GM12873 (cell line): ENCODE measurements at regions not wholly inside any gene's neighbourhood (a gene's known extent, or its start where the extent isn't known, plus 50 kb on each side); places are given as distances from the start of the nearest gene placed in this dataset.

ENCODE experiments used
- TF ChIP-seq, protein P1 (sequence below): IDR thresholded peaks from 2 replicates; pipeline ENCODE4 v1.5.1; 2012; ENCODE audit warnings: low read depth, mild to moderate bottlenecking, moderate library complexity, low read length, control low read depth; ENCODE audit not compliant: insufficient read depth; ENCODE audit errors: missing control alignments

GRCh38 chr11:11021563-11021962 is 163.7 kb upstream of the ZBED5 start:
- TF ChIP-seq, protein P1, sequence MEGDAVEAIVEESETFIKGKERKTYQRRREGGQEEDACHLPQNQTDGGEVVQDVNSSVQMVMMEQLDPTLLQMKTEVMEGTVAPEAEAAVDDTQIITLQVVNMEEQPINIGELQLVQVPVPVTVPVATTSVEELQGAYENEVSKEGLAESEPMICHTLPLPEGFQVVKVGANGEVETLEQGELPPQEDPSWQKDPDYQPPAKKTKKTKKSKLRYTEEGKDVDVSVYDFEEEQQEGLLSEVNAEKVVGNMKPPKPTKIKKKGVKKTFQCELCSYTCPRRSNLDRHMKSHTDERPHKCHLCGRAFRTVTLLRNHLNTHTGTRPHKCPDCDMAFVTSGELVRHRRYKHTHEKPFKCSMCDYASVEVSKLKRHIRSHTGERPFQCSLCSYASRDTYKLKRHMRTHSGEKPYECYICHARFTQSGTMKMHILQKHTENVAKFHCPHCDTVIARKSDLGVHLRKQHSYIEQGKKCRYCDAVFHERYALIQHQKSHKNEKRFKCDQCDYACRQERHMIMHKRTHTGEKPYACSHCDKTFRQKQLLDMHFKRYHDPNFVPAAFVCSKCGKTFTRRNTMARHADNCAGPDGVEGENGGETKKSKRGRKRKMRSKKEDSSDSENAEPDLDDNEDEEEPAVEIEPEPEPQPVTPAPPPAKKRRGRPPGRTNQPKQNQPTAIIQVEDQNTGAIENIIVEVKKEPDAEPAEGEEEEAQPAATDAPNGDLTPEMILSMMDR, result no peak

DNA sequence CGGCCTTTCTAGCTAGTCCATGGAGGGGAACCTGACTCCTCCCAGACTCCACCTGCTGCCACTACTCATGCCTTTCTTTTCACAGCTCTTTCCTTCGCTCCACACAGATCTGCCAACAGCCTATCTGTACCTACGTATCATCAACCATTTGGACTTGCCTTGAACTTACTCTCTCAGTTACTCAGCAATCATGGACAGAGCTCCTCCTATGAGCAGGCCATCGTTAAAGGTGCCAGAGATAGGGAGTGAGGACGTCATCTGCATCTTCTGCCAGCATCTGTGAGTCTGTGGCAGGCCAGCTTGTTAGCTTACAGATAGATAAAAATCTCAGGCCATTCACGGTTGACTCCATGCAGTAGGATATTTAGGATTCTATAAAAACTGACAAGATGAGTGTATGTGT is 162.9 kb upstream of the ZBED5 start:
- TF ChIP-seq, protein P1, result no peak

GRCh38 chr11:11020219-11020726 is 162.4 kb upstream of the ZBED5 start:
- TF ChIP-seq, protein P1, result no peak

- TF ChIP-seq, protein P1, result no peak
Measured at GRCh38 chr11:11016943-11017342, 159.1 kb upstream of the ZBED5 start.

DNA sequence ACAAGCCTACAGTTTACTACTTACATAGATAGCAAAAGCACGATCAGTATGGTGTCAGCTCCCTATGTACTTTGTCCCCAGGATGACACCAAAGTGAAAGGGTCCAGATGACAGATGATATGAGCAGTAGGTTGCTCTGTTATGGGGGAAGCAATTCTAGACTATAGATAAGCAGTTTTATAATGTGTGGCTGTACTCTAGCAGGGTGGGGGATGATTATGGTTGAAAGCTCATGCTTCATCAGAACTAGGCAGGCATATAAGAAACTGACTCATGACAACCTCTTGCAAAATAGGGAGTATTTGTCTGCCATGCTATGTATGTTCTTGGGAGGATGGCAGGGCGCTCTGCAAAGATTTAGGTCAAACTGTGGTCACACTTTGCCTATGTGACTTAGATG is 158.2 kb upstream of the ZBED5 start:
- TF ChIP-seq, protein P1, result no peak

DNA sequence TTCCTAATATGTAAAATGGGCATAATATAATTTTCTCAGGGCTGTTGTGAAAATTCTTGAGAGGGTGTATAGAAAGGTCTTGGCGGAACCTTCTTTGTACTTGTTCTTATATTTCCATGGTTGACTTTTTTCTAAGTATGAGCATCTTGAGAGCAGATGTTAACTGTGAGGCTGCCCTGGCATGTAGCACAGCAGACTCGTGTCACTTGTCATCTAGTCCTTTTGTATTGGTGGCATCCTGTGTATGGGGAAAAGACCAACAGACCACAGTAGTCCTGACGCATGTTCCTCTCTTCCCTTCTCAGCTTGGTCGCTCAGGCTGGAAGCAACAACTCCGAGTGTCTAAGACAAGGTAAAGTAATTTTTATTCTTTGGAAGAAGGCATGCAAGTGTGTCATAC is 153.8 kb upstream of the ZBED5 start:
- TF ChIP-seq, protein P1, result no peak

GRCh38 chr11:11010624-11011127 is 152.8 kb upstream of the ZBED5 start:
- TF ChIP-seq, protein P1, result peak; percentile 7
